Stimulated activated CD4-positive, alpha-beta T cell treated with anti-CD3 and anti-CD28 coated beads, Interleukin-4, amount 100 ng/mL, for 48 hours (primary cell): ENCODE measurements at regions not wholly inside any gene's neighbourhood (a gene's known extent, or its start where the extent isn't known, plus 50 kb on each side); places are given as distances from the start of the nearest gene placed in this dataset.

Source experiments
- DNase-seq, 2 donors: peaks; one replicate each; pipeline ENCODE4 v3.0.0-alpha.2; 2020; ENCODE audit warnings: low read depth in 2 of 2

DNA sequence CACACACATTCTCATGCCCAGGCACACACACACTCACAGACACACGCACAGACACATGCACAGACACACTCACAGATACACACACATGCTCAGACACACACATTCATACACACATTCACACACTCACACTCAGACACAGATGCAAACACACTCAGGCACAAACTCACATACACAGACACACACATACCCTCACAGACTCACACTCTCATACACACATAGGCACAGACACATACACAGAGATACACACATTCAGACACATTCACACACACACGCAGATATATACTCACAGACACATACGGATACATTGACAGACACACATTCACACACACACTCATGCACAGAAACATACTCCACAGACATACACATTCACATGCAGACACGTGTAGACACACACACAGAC lies 89.6 kb downstream of the RBFOX3 start:
- no peak for DNase-seq

DNA sequence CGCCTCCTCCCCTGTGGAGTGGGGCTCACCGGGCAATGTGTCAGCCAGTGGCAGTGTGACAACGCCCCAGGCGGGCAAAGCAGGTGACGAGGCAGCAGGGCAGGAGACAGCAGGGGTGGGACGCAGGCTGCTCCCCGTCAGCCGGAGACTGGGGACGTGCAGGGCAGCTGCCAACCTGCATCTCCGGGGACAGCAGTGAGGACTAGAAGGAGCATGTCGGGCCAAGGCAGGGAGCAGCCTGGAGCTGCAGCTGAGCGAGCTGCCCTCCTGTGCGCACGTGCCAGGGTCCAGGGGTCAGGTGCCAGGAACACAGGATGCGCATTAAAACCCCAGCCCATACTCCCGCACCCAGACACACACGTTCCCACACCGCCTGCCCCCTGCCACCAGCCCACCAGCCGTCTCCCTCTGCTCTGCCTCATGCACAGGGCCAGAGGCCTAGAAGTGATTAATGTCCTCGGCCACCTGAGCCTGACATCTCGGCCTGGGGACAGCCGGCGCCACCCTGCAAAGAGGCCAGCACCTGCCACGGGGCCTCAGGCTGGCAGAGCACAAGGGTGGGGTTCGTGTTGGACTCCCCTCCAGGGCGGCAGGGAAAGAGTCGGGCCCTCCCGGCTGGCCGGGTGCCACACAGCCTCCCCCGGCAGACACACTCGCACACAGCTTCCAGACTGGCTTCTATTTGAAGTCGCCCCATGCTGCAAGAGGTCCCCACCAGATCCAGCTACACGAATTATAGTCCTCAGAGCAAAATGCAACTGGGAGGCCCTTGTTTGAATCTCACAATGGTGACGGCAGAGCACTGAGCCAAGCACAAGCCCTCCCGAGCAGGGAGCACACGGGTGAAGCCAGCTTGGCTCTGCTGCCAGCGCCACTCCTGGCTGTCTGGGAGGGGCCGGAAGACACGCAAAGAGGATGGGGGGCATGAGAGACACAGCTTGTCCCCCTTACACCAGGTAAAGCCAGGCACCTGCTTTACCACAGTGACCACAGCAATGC lies 90.4 kb downstream of the RBFOX3 start:
- DNase-seq, result no peak

DNA sequence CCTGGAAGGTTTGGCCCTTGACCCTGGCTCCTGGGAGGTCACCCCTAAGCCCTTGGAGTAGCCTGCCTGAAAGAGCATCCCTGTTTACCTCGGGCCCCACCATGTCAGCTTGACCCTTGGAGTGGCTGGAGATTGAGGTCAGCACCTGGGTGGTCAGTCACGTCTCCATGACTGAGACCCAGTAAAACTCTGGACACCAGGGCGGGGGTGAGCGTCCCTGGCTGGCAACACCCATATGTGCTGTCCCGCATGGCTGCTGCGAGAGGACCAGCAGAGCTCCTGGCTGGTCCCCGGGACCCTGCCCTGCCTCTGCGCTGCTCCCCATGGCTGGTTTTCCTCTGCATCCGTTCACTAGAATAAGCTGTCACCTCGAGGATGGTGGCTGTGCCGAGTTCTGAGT lies 91.2 kb downstream of the RBFOX3 start:
- no peak for DNase-seq

DNA sequence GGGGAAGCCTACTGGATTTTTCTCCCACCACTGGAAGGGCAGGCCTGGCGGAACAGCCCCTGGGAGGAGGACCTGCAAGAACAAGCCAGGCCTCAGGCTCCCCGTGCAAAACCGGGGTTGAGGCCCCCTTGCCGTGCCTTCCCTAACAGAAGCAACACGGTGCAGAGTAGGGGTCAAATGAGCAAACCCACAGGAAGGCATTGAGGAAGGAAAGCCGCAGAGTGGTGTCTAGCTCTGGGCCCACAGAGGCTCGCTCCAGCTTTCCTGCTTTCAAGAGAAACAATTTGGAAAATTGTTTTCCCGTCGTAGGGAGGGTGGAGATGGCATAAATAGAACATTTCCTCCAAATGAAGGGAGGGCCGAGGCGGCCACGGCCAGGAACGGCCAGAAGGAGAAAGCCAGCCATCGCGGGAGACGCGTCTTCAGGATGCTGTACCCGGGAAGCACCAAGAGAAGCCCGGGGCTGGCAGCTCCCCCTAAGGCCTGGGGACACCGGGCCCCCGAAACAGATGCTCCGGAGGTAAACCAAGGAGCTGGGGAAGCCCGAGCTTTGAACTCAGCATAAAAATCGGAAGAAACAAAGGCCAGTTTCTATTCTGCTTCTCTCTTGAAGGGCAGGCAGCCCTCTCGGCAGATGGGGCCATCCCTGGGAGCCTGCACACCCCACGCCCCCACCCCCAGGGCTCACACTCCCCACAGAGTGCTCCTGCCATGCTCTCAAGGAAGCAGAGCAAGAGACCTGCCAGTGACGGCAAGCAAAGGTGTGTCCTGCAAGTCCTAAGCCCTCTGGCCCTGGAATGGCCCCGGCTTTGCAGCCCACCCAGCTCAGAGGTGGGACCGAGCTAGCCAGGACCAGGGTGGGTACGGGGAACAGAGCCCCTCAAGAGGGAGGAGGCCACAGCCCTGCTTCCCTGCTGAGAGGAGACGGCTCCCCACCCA lies 92.0 kb downstream of the RBFOX3 start:
- no peak for DNase-seq

- DNase-seq, result no peak
These were observed 92.8 kb downstream of the RBFOX3 start for GRCh38 chr17:79517827-79518584.

GRCh38 chr17:79515646-79516571 lies 94.9 kb downstream of the RBFOX3 start:
- DNase-seq, result no peak

DNA sequence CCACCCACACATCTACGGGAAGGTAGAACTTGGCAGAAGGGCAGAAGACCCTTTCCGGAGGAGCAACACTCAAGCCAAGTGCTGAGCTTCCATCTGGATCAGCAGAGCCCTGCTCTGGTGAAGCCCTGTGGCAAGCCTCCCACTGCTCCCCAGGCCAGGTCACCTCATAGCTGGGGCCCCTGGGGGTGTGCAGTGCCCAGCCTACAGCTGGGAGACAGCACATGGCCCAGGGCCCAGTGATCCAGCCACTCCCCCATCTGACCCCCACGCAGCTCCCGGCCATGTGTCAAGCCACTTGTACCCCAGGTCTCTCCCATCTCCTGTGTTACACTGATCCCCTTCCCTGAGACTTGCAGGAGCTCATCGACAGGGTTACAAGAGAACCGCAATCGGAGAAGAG lies 95.7 kb downstream of the RBFOX3 start:
- no peak for DNase-seq

DNA sequence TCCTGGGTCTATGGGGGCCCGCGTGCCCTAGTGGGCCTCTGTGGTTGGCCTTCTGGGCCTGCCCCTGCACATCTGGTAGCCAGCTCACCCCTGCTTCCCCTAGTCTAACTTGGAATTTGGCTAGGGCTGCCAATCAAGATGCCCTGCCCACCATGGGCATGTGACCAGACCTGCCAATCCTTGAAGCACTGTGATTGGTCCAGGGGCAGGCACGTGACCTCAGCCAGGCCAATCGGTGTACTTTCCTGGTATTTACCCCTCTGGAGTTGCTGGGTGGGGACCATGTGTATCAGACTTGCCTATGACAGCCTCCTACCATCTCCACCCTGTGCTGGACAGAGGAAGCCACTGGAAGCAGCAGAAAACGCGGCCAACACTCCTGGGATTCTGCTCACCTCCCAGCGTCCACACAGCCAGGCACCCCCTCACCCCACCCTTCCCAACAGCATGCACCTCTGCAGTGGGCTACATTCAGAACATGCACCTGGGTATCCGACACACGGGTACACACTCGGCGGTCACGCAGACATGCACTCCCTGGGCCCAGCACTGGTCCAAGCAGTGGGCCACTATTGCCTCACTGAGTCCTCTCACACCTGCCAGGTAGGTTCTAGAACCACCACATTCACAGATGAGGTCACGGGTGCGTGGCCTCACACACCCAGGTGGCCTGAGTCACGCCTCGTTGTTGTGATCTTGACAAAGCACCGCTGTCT lies 96.9 kb downstream of the RBFOX3 start:
- no peak for DNase-seq

DNA sequence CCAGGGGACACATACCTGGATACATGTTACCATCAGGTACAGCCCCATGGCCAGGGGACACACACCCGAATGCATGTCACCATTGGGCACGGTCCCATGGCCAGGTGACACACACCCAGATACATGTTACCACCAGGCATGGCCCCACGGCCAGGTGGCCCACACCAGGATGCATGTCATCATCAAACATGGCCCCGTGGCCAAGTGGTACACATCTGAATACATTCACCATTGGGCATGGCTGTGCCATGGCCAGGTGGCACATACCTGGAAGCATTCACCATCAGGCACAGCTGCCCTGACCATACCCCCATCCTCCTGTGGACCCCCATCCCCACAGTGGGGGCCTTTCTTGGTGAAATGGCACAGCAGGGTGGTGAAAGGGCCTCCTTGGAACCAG lies 97.6 kb downstream of the RBFOX3 start:
- no peak for DNase-seq

- DNase-seq, result no peak
These were observed 99.4 kb downstream of the RBFOX3 start for GRCh38 chr17:79511471-79511870.

DNA sequence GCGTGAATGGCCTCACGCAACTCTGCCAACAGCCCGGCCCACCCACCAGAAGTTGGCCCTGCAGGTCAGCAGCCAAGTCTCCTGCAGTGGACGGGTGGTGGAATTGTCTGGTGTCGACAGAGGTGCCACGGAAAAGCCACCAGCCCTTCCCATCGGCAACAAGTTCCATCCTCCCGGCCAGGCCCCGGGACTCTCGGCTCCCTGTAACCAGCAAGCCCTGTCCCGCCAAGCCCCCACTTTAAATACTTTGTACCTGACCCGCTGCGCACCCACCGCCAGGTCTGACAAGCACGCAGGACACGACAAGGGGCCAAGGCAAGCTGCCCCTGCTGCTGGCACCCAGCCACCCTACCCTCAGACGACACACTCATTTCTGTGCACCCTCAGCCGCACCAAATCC lies 100.8 kb downstream of the RBFOX3 start:
- DNase-seq, result no peak

DNA sequence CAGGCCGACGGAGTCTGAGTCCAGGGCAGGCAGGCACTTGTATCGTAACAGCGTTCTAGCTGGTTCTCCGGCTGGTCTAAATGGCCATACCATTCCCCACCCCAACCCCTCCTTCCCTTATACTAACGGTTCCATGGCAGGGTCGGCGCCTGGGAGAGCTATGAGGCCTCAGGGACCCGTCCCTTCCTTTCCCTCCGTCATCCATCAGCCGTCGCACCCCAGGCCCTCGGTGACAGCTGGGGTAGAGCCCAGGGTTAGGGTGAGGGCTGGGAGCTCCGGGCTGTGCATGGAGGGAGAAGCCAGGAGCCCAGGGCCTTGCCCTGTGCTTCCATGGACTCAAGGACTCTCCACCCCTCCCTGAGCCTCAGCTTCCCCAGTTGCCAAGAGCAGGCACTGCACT lies 101.4 kb downstream of the RBFOX3 start:
- DNase-seq, result no peak

DNA sequence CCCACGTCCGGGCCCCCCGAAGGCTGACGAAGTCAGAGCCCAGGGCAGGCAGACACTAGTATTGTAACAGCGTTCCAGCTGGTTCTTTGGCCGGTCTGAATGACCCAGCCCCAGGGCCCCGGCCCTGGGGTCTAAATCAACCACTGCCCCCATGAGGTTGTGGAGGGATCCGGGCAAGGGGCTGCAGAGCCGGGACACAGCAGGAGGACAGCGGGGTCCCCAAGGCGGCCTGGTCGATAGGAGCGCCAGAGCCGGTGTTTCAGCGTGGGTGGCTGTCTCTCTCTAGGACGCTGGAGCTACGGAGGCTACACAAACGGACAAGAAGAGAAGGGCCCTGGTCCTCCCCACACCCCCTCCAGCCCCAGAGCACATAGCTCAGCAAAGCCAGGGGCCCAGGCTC lies 101.8 kb downstream of the RBFOX3 start:
- no peak for DNase-seq

- DNase-seq, result no peak
These were observed 102.5 kb downstream of the RBFOX3 start for GRCh38 chr17:79508291-79508716.

GRCh38 chr17:79506955-79507354 lies 103.9 kb downstream of the RBFOX3 start:
- DNase-seq, result no peak

DNA sequence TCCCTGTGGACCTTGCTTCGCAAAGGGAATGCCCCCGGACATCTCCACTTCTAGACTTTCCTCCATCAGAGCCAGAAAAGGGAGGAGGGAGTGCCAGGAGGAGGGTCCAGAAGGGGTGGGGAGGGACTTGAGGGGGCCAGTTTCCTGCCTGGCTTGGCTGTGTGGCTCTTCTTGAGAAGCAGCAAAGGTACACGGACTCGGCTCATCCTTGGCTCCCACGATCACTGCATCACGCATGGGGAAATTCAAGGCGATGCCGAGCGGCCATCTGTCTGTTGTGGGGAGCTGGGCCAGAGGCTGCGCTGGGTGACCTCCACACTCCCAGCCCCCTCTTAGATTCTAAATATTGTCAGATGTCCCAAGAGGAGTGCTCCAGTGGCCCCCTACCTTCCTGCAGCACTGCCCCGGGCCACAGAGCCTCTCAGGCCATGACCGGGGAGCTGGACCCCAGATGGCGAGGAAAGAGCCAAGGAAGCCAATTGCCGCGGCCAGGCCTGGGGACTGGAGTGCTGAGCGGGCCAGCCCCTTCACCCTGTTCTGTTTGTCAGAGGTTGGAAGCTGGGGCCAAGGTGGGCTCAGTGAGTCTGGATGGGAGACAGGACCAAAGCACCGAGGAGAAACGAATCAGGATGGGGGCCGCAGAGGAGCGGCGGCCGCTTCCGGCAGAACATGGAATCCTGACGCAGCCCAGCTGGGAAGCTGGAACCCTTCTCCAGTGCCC lies 104.5 kb downstream of the RBFOX3 start:
- DNase-seq, result no peak

DNA sequence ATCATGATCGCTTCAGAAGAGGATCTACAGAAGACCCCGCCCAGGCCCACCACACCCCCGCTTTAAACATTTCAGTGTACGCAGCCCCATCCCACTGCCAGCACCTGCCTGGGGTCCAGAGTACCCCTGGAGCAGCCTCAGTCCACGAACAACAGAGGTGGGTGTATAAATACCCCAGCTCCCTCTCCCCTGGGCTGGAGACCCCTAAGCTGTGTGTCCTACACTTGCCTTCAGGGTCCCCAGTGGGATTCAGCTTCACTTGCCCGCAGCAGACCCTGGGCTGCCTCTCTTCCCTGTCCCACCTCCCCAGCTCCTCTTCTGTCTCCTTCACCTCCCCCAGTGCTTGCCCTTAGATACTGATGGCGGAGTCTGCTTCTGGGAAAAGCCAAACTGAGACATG lies 105.7 kb downstream of the RBFOX3 start:
- DNase-seq, result no peak

- DNase-seq, result no peak
These were observed 106.7 kb downstream of the RBFOX3 start for GRCh38 chr17:79504181-79504605.

DNA sequence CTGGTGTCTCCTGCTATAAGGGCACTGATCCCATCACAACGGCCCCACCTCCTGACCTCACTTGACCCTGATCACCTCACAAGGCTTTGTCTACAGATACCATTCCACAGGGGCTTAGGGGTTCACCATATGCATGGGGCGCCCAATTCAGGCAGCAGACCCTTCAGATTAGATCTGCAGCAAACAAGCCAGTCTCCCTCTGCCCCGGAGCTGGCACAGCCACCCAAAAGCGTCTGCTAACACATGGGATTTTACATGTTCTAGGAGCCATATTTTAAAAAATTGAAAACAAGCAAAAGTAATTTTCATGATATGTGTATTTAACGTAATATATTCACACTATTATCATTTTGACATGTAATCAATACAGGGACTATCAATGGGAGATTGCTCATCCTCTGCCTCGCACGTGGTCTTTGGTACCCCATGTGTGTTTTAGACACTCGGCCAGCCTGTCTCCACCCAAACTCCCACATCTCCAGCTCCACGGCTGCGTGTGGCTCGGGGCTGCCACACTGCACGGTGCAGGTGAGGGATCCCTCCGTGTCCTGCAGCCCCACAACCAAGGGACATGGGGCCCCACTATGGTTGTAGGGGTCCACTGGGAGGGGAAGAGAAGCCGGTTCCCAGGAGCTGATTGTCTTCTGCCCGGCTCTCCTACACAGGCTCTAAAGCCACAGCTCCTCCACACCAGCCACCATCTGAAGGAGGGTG lies 107.6 kb downstream of the RBFOX3 start:
- DNase-seq, result no peak
